ENCODE measurements at regions not wholly inside any gene's neighbourhood (a gene's known extent, or its start where the extent isn't known, plus 50 kb on each side); places are given as distances from the start of the nearest gene placed in this dataset.

DNA sequence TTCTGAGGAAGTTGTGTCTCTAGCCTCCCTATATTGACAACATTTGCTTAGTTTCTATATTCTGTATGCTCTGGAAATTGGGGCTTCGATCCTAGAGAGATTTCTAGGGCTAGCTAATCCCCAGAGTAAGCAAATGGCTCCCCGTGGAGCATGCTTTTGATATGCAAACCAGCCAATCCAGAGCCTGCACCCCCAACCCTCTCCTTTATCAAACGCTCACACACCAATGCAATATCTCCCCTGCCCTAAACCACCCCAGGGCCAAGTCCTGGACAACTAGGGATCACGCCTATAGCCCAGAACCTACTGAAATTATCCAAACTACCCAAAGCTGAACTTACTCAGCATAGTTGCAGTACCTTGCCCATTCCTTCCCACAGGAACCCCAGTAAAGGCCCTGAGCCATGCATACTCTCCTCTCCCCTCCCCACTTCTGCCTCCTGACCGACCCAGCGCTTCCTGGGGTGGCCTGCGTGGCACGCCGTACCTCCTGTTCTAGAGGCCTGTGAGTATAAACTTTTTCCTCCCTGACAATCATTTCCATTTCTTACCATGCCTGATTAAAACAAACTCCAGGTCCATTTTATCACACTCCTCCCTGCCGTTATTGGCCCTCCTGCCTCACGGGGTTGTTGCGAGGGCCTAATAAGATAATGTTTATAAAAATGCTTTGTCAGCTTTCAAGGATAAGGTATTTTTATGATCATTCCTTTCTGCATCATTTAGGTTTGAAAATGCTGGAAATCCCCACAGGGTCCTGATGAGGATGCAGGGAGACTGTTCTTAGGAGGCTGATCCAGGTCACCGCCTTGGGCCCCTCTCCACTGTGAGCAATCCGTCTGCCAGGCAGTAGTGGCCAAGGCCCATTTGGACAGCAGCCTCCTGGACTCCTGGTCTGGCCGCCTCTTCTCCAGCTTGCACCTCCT, 102.7 kb downstream of the TENT5C start:
- TF ChIP-seq, protein P1, sequence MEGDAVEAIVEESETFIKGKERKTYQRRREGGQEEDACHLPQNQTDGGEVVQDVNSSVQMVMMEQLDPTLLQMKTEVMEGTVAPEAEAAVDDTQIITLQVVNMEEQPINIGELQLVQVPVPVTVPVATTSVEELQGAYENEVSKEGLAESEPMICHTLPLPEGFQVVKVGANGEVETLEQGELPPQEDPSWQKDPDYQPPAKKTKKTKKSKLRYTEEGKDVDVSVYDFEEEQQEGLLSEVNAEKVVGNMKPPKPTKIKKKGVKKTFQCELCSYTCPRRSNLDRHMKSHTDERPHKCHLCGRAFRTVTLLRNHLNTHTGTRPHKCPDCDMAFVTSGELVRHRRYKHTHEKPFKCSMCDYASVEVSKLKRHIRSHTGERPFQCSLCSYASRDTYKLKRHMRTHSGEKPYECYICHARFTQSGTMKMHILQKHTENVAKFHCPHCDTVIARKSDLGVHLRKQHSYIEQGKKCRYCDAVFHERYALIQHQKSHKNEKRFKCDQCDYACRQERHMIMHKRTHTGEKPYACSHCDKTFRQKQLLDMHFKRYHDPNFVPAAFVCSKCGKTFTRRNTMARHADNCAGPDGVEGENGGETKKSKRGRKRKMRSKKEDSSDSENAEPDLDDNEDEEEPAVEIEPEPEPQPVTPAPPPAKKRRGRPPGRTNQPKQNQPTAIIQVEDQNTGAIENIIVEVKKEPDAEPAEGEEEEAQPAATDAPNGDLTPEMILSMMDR (IDR thresholded peaks at IDR 0.05), result no peak
- TF ChIP-seq POLR2A (IDR thresholded peaks at IDR 0.05), result no peak

All from body of pancreas (tissue), 4 donors.